ENCODE measurements at regions not wholly inside any gene's neighbourhood (a gene's known extent, or its start where the extent isn't known, plus 50 kb on each side); places are given as distances from the start of the nearest gene placed in this dataset.
A peak's percentile ranks its signal among the peaks of the same experiment; 100 is the strongest.

DNA sequence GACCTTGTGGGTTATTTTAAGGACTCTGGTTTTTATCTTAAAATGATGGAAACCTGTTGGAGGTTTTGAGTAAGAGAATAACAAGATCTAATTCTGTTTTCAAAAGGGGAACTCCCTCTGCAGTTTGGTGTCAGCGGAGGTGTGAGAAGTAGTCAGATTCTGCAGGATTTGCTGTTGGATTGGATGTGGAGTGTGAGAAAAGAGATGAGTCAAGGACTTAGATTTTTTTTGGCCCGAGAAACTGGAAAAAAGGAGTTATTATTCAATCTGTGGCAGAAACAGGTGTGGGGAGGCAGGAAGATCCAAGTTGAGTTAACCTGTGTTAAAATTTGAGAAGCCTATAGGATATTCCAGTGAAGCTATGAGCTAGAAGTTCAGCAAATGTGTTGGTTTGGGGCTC, 337.2 kb upstream of the FANCL start:
- H3K4me2 ChIP-seq (ENCODE audit: insufficient read depth, low read length): no peak overlapping the region
- TF ChIP-seq, protein P1, sequence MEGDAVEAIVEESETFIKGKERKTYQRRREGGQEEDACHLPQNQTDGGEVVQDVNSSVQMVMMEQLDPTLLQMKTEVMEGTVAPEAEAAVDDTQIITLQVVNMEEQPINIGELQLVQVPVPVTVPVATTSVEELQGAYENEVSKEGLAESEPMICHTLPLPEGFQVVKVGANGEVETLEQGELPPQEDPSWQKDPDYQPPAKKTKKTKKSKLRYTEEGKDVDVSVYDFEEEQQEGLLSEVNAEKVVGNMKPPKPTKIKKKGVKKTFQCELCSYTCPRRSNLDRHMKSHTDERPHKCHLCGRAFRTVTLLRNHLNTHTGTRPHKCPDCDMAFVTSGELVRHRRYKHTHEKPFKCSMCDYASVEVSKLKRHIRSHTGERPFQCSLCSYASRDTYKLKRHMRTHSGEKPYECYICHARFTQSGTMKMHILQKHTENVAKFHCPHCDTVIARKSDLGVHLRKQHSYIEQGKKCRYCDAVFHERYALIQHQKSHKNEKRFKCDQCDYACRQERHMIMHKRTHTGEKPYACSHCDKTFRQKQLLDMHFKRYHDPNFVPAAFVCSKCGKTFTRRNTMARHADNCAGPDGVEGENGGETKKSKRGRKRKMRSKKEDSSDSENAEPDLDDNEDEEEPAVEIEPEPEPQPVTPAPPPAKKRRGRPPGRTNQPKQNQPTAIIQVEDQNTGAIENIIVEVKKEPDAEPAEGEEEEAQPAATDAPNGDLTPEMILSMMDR (IDR thresholded peaks at IDR 0.05; ENCODE audit: extremely low read depth, low read depth, low read length): no peak
- no peaks in the 10 kb centered on the region for H3K4me1 ChIP-seq (ENCODE audit: insufficient read depth, low read length)
- H3K36me3 ChIP-seq (ENCODE audit: insufficient read depth, low read length): no peaks in the 10 kb centered on the region
- H3K4me3 ChIP-seq (ENCODE audit: insufficient read depth, low read length): no peak overlapping the region
- no peak overlapping the region for H3K27ac ChIP-seq (ENCODE audit: low read depth, low read length)
- DNase-seq (ENCODE audit: insufficient read length, low spot score, missing footprints): no peak
- H2AFZ ChIP-seq (ENCODE audit: low read length): no peak overlapping the region
- no peaks in the 10 kb centered on the region for H3K27me3 ChIP-seq (ENCODE audit: insufficient read depth, low read length)
- no peaks in the 10 kb centered on the region for H3K9me3 ChIP-seq (ENCODE audit: low read depth, low read length)
- no peaks in the 10 kb centered on the region for H4K20me1 ChIP-seq (ENCODE audit: insufficient read depth, low read length)
- no peaks in the 10 kb centered on the region for H3K79me2 ChIP-seq (ENCODE audit: insufficient read depth, low read length)

DNA sequence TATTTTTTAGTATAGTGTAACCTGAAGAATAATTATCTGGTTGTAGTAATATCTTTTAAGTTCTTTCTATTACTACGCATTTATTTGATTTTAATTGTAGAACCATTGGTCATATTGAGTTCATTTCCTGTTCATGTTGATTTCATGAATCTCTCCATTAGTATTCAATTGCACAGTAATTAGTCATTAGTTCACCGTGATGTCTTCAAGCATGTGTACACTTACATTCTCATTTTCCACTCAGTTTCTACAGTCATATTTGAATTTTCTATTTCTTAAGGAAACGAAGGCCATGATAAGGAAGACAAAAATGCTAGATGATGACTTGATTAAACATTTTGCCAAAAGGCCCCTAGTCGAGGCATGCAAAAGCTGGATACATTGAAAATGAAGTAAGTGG, 333.7 kb upstream of the FANCL start:
- no peaks in the 10 kb centered on the region for H3K9me3 ChIP-seq (ENCODE audit: low read depth, low read length)
- H3K27ac ChIP-seq (ENCODE audit: low read depth, low read length): no peak overlapping the region
- no peaks in the 10 kb centered on the region for H3K4me1 ChIP-seq (ENCODE audit: insufficient read depth, low read length)
- H2AFZ ChIP-seq (ENCODE audit: low read length): no peak overlapping the region
- H3K36me3 ChIP-seq (ENCODE audit: insufficient read depth, low read length): no peaks in the 10 kb centered on the region
- TF ChIP-seq, protein P1 (IDR thresholded peaks at IDR 0.05; ENCODE audit: extremely low read depth, low read depth, low read length): no peak
- no peak for DNase-seq (ENCODE audit: insufficient read length, low spot score, missing footprints)
- no peaks in the 10 kb centered on the region for H3K79me2 ChIP-seq (ENCODE audit: insufficient read depth, low read length)
- no peaks in the 10 kb centered on the region for H4K20me1 ChIP-seq (ENCODE audit: insufficient read depth, low read length)
- H3K27me3 ChIP-seq (ENCODE audit: insufficient read depth, low read length): no peaks in the 10 kb centered on the region
- no peak overlapping the region for H3K4me2 ChIP-seq (ENCODE audit: insufficient read depth, low read length)
- H3K4me3 ChIP-seq (ENCODE audit: insufficient read depth, low read length): no peak overlapping the region

DNA sequence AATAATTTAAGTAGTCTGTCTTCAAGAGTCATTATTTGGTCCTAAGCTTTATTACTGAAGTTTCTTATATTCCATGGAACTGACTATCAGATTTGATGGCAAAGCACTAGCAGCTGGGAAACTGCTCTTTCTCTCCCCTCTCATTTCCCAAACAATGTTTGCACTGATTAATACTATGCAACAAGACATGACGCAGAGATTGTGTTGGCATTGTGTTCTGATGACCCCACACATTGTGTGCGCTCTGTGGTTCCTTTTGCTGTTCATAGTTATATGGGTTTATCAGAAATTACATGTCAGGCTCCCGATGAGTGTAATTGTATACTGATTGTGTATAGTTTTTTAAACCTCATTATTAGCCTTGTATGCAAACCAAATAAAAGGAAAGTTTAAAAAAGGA, 331.6 kb upstream of the FANCL start:
- TF ChIP-seq, protein P1 (IDR thresholded peaks at IDR 0.05; ENCODE audit: extremely low read depth, low read depth, low read length): no peak
- Histone ChIP-seq H3K4me1 (ENCODE audit: insufficient read depth, low read length) (no peaks in the 10 kb centered on the region), H3K27me3 (ENCODE audit: insufficient read depth, low read length) (no peaks in the 10 kb centered on the region), H3K27ac (ENCODE audit: low read depth, low read length) (no peak overlapping the region), H4K20me1 (ENCODE audit: insufficient read depth, low read length) (no peaks in the 10 kb centered on the region), H3K36me3 (ENCODE audit: insufficient read depth, low read length) (no peaks in the 10 kb centered on the region), H3K79me2 (ENCODE audit: insufficient read depth, low read length) (no peaks in the 10 kb centered on the region), H2AFZ (ENCODE audit: low read length) (no peak overlapping the region), H3K4me3 (ENCODE audit: insufficient read depth, low read length) (no peak overlapping the region), H3K9me3 (ENCODE audit: low read depth, low read length) (no peaks in the 10 kb centered on the region), H3K4me2 (ENCODE audit: insufficient read depth, low read length) (no peak overlapping the region)
- no peak for DNase-seq (ENCODE audit: insufficient read length, low spot score, missing footprints)

DNA sequence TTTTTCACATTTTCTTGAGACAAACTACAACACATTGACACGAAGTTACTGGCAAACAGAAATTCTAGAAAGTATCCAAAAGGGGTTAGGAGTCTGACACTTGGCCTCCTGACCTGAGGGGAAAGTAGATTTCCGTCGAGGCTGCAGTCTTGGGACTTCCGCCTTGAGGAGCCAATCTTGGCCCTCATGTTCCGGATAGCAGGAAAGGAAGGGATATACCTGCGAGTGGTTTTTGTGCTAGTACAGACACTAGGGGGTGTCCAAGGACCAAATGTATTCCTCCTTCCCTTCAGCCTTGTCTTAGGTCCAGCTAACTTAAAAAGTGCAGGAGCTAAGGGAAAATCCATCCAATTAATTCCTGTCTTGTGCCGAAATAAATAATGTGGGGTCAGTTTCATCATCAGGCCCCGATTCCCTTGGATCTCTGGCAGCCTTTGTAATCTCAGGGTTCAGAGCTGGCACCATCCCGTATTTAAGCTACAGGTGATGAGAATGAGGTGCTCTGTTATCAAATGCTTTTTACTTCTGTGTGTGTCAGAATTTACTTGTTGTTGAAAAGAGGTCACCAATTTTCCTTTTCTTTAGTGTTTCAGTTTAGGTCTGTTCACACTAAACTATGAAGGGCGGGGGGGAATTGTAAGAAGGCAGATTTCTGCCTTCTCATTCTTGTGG, 330.2 kb upstream of the FANCL start:
- DNase-seq (ENCODE audit: insufficient read length, low spot score, missing footprints): peak; percentile 54
- no peaks in the 10 kb centered on the region for H3K9me3 ChIP-seq (ENCODE audit: low read depth, low read length)
- H3K4me1 ChIP-seq (ENCODE audit: insufficient read depth, low read length): no peaks in the 10 kb centered on the region
- no peak overlapping the region for H3K4me3 ChIP-seq (ENCODE audit: insufficient read depth, low read length)
- TF ChIP-seq, protein P1 (IDR thresholded peaks at IDR 0.05; ENCODE audit: extremely low read depth, low read depth, low read length): peak; percentile 64
- H3K4me2 ChIP-seq (ENCODE audit: insufficient read depth, low read length): no peak overlapping the region
- H3K79me2 ChIP-seq (ENCODE audit: insufficient read depth, low read length): no peaks in the 10 kb centered on the region
- no peak overlapping the region for H3K27ac ChIP-seq (ENCODE audit: low read depth, low read length)
- H3K36me3 ChIP-seq (ENCODE audit: insufficient read depth, low read length): no peaks in the 10 kb centered on the region
- H3K27me3 ChIP-seq (ENCODE audit: insufficient read depth, low read length): no peaks in the 10 kb centered on the region
- H2AFZ ChIP-seq (ENCODE audit: low read length): no peak overlapping the region
- no peaks in the 10 kb centered on the region for H4K20me1 ChIP-seq (ENCODE audit: insufficient read depth, low read length)

Measured in osteoblast (primary cell).